Endothelial cell (in vitro differentiated cells): ENCODE measurements at regions not wholly inside any gene's neighbourhood (a gene's known extent, or its start where the extent isn't known, plus 50 kb on each side); places are given as distances from the start of the nearest gene placed in this dataset.

Source experiments
- DNase-seq: peaks from one replicate; pipeline ENCODE4 v3.0.0; 2021; ENCODE audit warnings: low spot score
- H3K27ac Mint-ChIP-seq: one replicate; pipeline ENCODE4 v1.8.0; 2021; ENCODE audit warnings: mixed read lengths, inconsistent platforms; ENCODE audit not compliant: unreplicated experiment
- H3K27me3 Mint-ChIP-seq: one replicate; pipeline ENCODE4 v1.8.0; 2021; ENCODE audit warnings: mild to moderate bottlenecking, moderate library complexity, mixed read lengths, inconsistent platforms; ENCODE audit not compliant: unreplicated experiment
- H3K36me3 Mint-ChIP-seq: one replicate; pipeline ENCODE4 v1.8.0; 2021; ENCODE audit warnings: mild to moderate bottlenecking, low read depth, mixed read lengths, inconsistent platforms; ENCODE audit not compliant: unreplicated experiment
- H3K4me1 Mint-ChIP-seq: one replicate; pipeline ENCODE4 v1.8.0; 2021; ENCODE audit warnings: mild to moderate bottlenecking, mixed read lengths, inconsistent platforms; ENCODE audit not compliant: unreplicated experiment
- H3K4me3 Mint-ChIP-seq: one replicate; pipeline ENCODE4 v1.8.0; 2021; ENCODE audit warnings: mild to moderate bottlenecking, mixed read lengths, inconsistent platforms; ENCODE audit not compliant: unreplicated experiment
- H3K9me3 Mint-ChIP-seq: one replicate; pipeline ENCODE4 v1.8.0; 2021; ENCODE audit warnings: mixed read lengths, inconsistent platforms; ENCODE audit not compliant: unreplicated experiment
- TF ChIP-seq, protein P1 (sequence below): fragments of 200-600 bp; sonication (generic); IDR thresholded peaks from one replicate; pipeline ENCODE4 v1.5.0; 2021; ENCODE audit warnings: antibody characterized with exemption; ENCODE audit not compliant: unreplicated experiment

DNA sequence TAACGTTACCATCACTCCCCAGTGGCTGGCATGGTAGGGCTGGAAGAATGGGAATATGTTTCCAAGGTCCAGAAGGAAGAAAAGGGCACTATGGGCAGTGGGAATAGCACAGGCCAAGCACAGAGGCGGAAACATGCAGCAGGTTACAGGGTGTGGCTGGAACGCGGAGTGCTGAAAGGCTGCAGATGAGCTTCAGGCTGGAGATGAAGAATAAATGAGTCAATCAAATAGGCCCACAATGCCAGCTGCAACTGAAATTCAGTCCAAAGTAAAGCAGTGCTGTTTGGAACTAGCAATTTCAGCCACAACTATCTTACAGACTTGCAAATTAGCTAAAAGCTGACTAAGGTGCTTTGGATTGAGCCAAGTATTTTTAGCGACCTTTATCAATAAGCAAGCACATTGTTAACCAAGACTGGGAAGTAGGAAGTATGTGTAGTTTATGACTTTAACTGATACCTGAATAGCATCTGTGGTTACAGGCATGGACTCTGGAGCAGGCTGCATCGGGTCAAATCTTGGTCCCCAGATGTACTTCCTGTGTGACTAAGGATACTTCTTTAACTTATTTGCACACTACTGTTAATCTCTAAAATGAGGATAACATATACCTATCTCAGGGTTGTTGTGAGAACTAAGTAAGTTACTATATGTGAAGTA is 77.5 kb upstream of the CTTNBP2 start:
- Mint-ChIP-seq H3K27me3 (no peaks in the 10 kb centered on the region), H3K4me1 (peaks cover 3% of the 10 kb centered on the region), H3K4me3 (no peak overlapping the region), H3K9me3 (no peaks in the 10 kb centered on the region), H3K36me3 (no peaks in the 10 kb centered on the region), H3K27ac (no peak overlapping the region)
- TF ChIP-seq, protein P1, sequence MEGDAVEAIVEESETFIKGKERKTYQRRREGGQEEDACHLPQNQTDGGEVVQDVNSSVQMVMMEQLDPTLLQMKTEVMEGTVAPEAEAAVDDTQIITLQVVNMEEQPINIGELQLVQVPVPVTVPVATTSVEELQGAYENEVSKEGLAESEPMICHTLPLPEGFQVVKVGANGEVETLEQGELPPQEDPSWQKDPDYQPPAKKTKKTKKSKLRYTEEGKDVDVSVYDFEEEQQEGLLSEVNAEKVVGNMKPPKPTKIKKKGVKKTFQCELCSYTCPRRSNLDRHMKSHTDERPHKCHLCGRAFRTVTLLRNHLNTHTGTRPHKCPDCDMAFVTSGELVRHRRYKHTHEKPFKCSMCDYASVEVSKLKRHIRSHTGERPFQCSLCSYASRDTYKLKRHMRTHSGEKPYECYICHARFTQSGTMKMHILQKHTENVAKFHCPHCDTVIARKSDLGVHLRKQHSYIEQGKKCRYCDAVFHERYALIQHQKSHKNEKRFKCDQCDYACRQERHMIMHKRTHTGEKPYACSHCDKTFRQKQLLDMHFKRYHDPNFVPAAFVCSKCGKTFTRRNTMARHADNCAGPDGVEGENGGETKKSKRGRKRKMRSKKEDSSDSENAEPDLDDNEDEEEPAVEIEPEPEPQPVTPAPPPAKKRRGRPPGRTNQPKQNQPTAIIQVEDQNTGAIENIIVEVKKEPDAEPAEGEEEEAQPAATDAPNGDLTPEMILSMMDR: no peak
- DNase-seq: no peak

DNA sequence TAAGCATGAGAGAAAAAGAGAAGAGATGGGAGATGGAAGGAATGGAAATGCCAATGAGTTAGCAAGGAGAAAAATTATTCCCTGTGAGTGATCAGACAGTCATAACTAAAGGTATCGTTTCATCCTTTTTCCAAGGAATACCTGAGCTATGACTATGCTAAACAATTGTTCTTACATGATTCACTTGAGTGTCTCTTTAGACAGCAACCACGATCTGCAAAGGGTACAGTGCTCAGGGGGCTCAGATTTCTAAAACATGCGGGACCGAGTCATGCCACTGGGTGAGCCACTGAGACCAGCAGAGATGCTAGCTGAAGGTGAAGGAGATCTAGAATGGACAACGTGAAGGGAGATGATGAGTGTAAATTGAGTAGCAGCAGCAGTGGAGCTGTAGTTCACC is 78.0 kb upstream of the CTTNBP2 start:
- no peaks in the 10 kb centered on the region for H3K27me3 Mint-ChIP-seq
- H3K27ac Mint-ChIP-seq: no peak overlapping the region
- TF ChIP-seq, protein P1: no peak
- DNase-seq: no peak
- no peaks in the 10 kb centered on the region for H3K36me3 Mint-ChIP-seq
- peaks cover 3% of the 10 kb centered on the region for H3K4me1 Mint-ChIP-seq
- no peaks in the 10 kb centered on the region for H3K9me3 Mint-ChIP-seq
- no peak overlapping the region for H3K4me3 Mint-ChIP-seq

DNA sequence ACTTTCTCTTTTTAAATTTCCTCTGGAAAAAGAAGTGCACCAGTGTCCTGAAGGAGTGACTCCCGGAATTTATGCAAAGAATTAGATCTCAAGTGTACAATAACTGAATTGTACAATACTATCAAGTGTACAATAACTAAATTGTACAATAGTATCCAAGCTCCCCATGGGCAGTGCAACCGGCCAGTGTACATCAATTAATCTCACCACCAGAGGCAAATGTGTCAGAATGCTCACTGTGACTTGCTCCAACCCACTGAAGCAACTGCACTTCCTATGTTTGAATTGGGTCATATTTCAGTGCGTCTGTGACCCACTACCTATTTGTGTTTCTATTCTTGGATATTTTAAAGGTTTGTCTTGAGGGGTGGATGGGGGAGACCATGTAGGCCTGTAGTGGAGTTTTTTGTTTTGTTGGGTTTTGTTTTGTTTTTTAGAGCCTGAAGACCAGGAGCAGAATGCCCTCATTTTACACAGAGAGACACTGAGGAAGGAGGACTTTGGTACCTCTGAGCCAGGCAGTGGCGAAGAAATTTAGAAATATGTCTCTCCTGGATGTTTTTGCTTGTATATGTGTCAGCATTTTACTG is 78.5 kb upstream of the CTTNBP2 start:
- H3K4me3 Mint-ChIP-seq: no peak overlapping the region
- H3K36me3 Mint-ChIP-seq: no peaks in the 10 kb centered on the region
- DNase-seq: no peak
- H3K4me1 Mint-ChIP-seq: no peaks in the 10 kb centered on the region
- no peaks in the 10 kb centered on the region for H3K27me3 Mint-ChIP-seq
- TF ChIP-seq, protein P1: no peak
- no peaks in the 10 kb centered on the region for H3K9me3 Mint-ChIP-seq
- H3K27ac Mint-ChIP-seq: no peak overlapping the region

DNA sequence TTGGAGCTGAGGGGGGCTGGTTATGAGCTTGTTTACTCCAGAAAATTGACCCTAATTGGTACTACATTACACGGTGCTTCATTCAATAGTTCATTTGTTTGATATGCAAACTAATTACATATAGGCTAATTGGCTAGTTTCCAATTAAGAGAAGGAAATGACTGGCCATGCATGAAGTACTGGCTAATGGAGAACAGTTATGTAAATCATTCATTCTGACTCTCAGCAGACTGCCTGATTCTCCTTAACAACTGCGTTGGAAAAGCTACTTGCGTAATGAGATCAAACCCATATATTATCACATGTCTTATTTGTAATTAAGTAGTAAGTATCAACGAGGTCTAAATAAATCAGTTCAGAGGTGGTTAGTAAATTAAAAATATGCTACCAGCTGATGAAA is 81.8 kb upstream of the CTTNBP2 start:
- Mint-ChIP-seq H3K9me3 (no peaks in the 10 kb centered on the region), H3K4me3 (no peak overlapping the region), H3K4me1 (no peaks in the 10 kb centered on the region), H3K27me3 (no peaks in the 10 kb centered on the region), H3K27ac (no peak overlapping the region), H3K36me3 (no peaks in the 10 kb centered on the region)
- TF ChIP-seq, protein P1: no peak
- DNase-seq: no peak

DNA sequence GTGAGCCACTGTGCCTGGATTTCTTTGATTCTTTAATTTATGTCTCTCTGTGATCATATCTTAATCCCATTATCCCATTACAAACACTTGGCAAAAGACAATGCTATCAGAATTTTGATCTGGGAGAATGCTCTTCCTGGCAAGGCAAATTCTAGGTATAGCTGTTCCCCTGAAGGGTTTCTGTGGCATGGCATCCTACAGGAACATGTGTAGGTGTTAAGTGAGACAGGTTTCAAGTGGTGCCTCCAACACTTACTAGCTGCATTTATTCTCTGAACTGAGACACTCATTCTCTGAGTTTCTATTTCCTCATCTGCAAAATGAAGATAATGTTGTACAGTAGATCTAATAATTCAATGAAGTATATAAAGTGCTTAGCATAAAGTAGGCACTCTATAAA is 87.1 kb upstream of the CTTNBP2 start:
- no peaks in the 10 kb centered on the region for H3K9me3 Mint-ChIP-seq
- H3K4me1 Mint-ChIP-seq: peaks cover 3% of the 10 kb centered on the region
- TF ChIP-seq, protein P1: no peak

More for the DNA sequence above, 87.1 kb upstream of the CTTNBP2 start:
- DNase-seq: no peak
- no peak overlapping the region for H3K27ac Mint-ChIP-seq
- no peaks in the 10 kb centered on the region for H3K27me3 Mint-ChIP-seq
- no peak overlapping the region for H3K4me3 Mint-ChIP-seq
- H3K36me3 Mint-ChIP-seq: no peaks in the 10 kb centered on the region
